ENCODE measurements at regions not wholly inside any gene's neighbourhood (a gene's known extent, or its start where the extent isn't known, plus 50 kb on each side); places are given as distances from the start of the nearest gene placed in this dataset.
"Not testable (repeated sequence)": the region's sequence is repeated elsewhere in the genome, so short reads cannot be mapped to it uniquely, and the experiment has no call there.

DNA sequence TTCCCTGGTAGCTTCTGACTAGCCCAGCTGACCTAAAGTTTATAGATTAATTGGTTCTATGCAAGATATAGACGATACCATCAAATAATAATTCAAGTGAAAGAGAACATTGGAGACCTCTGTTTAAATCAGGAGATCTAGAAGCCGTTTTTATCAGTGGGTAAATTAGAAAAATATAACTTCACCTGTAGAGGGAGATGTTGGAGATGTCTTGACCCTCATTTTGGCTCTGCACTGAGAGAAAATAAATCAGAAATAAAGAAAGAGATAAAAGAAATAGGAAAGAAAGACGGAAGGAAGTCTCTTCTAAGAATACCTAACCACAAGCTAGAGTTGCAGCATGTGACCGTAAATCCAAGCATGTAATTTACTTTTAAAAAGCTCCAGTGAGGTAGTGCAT is 684.5 kb downstream of the C12orf50 start:
- intact Hi-C loops (cut with micrococcal nuclease), result no loop called here

DNA sequence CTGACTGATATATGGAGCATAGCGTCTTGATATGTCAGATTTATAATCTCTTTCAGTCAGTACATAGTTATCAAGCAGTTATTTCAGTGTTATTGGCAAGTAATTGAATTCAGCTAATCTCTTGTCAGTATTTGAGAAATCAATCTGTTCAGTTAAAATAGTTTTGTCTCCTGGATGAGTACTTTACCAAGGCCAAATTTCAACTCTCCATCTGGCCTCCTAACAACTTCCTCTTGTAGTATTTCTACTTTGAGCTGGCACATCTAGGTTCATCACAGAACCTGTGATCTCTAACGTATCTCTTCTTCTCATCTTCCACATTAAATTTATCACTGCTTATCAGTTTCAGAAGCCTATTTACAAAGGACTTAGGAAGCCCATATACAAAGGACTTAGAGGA is 690.5 kb downstream of the C12orf50 start:
- intact Hi-C loops (cut with micrococcal nuclease), result no loop called here

DNA sequence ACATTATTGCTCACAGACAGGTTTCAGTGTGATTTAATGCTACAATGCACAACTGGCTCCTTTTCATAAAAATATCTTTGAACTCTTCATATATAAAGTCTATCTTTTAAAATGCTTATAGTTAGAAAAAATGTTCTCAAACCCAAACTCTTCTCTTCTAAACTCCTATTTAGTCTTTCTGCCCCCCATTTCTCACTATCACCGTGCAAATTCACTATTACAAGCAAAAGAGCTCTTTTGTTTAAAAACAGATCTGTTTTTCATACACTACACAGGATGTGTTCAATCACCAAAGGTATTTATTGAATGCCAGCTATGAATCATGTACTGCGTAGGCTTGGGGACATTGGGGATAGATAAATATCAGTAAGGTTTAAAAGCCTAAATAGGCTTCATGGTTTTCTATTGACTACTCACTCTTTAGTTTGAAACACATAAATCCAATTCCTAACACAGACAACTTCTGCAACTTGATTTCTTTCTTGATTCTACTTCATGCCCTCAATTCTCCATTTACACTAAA is 692.3 kb downstream of the C12orf50 start:
- intact Hi-C loops (cut with micrococcal nuclease), result no loop called here

DNA sequence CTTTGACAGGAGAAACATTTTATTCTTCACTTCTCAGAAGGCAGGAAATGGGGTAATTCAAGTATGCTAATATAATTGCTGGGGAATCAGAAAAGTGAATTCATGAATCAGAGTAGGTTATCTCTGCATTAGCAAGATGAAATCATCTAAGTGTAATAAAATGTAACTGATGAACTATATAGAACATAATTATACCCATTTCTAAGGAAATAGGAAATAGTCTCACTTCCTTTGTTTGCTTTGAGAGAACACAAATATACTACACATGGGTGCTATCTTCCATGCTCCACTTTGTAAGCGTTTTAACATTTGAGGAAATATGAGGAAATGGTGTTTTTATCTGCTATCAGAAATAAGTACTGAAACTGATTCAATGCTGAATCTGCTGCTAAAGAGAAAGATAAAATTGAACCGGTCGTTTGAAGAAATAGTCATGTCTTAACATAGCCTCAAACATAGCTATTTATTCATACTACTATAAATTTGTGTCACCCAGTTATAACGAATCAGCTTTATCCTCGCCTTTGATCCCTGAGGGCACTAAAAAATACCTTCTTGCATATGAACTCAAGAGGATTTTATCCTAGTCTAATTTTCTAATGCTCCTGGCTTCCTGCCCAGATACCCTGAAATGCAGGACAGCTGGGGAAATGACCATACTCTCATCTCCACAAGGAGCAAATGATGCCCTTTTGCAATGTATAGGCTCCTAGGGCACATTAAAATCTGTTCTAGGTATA is 696.0 kb downstream of the C12orf50 start:
- intact Hi-C loops (cut with micrococcal nuclease), result no loop called here

- intact Hi-C loops (cut with micrococcal nuclease), result not testable (repeated sequence)
Measured at GRCh38 chr12:87330071-87330555, 699.1 kb downstream of the C12orf50 start.

- intact Hi-C loops (cut with micrococcal nuclease), result no loop called here
Measured at GRCh38 chr12:87329076-87329863, 699.9 kb downstream of the C12orf50 start.

DNA sequence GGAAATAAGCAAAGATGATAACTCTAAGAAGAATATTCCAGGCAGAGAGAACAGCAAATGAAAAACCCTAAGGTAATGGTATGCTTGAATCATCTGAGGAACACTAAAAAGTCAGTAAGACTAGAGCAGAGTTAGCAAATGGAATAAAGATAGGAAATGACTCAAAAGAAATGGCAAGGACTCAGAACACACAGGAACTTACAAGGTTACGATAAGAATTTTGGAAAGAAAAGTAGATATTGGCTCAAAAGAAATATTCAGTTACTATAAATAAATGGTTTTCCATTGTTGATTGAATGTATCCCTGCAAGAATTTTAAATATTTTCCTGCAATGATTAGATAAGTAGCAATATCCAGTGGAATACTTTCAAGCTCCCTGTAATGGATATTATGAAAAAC is 705.8 kb downstream of the C12orf50 start:
- intact Hi-C loops (cut with micrococcal nuclease), result no loop called here

GRCh38 chr12:87320724-87321123 is 708.5 kb downstream of the C12orf50 start:
- intact Hi-C loops (cut with micrococcal nuclease), result no loop called here

- intact Hi-C loops (cut with micrococcal nuclease), result no loop called here
Measured at GRCh38 chr12:87317302-87317701, 711.9 kb downstream of the C12orf50 start.

DNA sequence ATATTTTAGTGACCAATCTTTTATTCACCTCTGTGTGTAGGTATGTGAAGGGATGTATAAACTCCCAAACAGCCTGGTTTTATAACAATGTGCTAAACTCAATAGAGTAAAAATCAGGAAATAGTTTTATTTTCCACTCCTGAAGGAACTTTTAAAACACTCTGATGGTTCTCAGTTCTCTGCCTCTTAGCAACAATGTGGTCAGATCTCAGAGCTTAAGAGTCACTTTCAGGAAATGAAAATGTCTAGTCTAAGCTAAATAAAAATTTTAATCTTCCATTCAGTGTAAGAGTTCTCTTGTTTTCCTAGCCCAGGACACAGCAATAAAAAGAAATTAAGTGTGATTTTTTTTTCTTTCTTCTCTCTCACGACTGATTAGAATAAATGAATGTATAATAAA is 718.0 kb downstream of the C12orf50 start:
- intact Hi-C loops (cut with micrococcal nuclease), result no loop called here

GRCh38 chr12:87310126-87310525 is 719.1 kb downstream of the C12orf50 start:
- intact Hi-C loops (cut with micrococcal nuclease), result no loop called here

- intact Hi-C loops (cut with micrococcal nuclease), result no loop called here
Measured at GRCh38 chr12:87305481-87305880, 723.7 kb downstream of the C12orf50 start.

DNA sequence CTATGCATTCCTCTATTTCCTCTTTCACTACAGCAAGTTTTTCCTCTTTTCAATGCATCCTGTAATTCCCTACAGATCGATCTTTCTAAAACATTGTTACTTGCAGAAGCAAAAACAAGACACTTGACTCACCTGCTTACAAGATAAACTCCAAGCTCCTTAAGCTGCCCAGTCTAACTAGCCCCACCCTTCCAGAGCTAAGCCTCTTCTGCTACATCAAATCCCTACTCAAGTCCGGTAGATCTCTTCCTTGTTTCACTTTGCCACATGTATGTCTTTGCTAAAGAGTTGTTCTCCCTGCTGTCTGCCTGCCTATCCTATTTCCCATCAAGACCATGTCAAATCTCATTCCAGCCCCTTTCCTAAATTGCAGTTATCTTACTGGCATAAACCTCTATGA is 724.8 kb downstream of the C12orf50 start:
- intact Hi-C loops (cut with micrococcal nuclease), result no loop called here

DNA sequence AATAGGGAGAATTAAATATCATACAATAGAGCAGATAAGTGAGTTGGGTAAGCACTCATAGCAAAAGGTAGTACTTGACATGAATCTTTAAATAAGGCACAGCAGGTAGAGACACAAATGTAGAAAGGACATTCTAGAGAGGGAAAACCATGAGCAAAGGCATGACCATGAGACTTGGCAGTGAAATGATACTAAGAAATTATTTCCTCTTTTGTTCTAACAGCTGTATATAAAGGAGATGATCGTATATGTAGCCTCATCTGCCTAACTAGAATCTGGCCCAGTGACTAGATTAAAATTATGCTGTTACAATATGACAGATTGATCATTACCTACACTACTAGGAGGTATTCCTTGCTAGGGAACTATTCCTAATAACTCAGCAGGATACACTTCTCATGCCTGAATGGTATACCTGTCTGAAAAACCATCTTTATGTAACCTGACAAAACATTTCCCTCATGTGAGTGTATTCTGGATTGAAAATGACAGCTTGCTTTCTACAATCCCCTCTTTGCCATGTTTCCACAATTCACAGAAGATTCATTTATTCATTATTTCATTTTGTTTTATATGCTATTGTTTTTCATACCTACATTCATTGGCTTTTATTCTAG is 725.7 kb downstream of the C12orf50 start:
- intact Hi-C loops (cut with micrococcal nuclease), result no loop called here

DNA sequence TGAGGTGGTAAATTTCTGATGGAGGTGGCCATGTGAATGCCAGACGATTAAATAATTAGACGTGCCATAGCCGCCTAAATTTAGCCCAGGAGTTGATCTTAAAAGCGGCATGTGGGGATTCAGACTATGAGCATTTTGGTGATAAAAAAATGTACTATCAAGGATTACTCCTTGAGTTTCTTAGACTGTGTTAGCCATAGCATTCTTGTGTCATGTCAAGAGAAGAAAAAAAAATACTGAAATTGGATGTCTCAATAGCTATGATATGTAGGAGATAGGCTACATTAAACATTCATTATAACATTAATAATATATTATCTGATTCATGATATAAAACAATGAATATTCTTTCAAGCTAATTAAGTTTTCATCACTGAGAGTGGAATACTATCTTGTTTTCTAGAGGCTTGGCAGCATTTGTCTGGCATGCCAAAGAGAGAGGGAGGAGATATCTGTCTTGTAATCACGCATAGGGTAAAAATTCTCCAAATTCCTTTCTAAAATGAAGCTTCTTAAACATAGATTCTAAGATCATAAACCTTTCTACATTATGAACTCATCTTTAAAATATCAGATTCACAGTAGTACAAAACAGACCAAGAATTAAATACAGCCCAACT is 727.0 kb downstream of the C12orf50 start:
- intact Hi-C loops (cut with micrococcal nuclease), result no loop called here

DNA sequence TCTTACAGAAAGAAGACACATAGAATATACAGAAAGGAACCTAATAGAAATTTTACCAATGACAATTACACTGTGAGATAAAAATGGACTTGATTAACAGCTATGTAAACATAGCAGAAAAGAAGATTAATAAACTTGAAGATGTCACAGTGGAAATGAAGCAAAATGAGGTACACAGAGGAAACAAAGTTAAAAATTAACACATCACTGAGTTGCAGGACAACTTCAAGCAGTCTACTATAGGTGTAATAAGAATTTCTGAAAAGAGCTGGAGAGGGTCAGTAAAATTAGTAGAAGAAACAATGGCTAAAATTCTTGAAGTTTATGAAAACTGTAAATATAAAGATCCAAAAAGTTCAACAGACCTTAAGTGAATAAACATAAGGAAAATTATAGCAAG is 738.7 kb downstream of the C12orf50 start:
- intact Hi-C loops (cut with micrococcal nuclease), result no loop called here

- intact Hi-C loops (cut with micrococcal nuclease), result no loop called here
Measured at GRCh38 chr12:87283886-87284285, 745.3 kb downstream of the C12orf50 start.

DNA sequence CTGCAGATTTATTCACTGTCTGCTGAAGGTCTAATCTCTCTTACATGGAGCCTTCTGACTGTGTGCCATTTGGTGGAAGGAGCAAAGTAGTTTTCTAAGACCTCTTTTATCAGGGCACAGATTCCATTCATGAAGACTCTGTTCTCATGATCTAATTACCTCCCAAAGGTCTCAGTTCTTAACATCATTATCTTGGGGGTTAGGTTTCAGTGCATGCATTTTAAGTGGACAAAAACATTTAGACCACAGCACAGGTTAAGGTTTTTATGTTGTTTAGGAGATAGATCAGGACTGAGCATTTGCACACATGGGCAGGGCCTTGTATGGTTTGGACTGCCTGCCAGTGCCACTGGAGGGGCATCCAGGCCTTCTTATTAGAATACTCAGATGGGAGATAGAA is 746.1 kb downstream of the C12orf50 start:
- intact Hi-C loops (cut with micrococcal nuclease), result no loop called here

GRCh38 chr12:87280893-87281292 is 748.3 kb downstream of the C12orf50 start:
- intact Hi-C loops (cut with micrococcal nuclease), result no loop called here

GRCh38 chr12:87280356-87280755 is 748.8 kb downstream of the C12orf50 start:
- intact Hi-C loops (cut with micrococcal nuclease), result no loop called here

- intact Hi-C loops (cut with micrococcal nuclease), result no loop called here
Measured at GRCh38 chr12:87274594-87275245, 754.5 kb downstream of the C12orf50 start.
